Lung (tissue), 11 donors: ENCODE measurements at regions not wholly inside any gene's neighbourhood (a gene's known extent, or its start where the extent isn't known, plus 50 kb on each side); places are given as distances from the start of the nearest gene placed in this dataset.
"Not testable (repeated sequence)": the region's sequence is repeated elsewhere in the genome, so short reads cannot be mapped to it uniquely, and the experiment has no call there.

Experiments
- ATAC-seq: fragments of 200-7000 bp; cut with Tn5 transposase; one replicate; pipeline ENCODE4 v1.9.1; 2020; ENCODE audit warnings: moderate number of reproducible peaks; ENCODE audit not compliant: insufficient read depth, low FRiP score
- DNase-seq, 3 donors: peaks; one replicate each; pipeline ENCODE4 v3.0.0-alpha.2; 2013 to 2017
- H3K27ac ChIP-seq, 2 donors: one replicate each; pipeline ENCODE4 v1.5.1; 2013; ENCODE audit warnings: mild to moderate bottlenecking in 2 of 2, moderate library complexity in 2 of 2, control low read depth in 1 of 2, inconsistent platforms in 1 of 2, low read depth in 1 of 2, low read length in 1 of 2
- H3K27me3 ChIP-seq, 3 donors: one replicate each; pipeline ENCODE4 v1.5.1; 2013; ENCODE audit warnings: low read length in 2 of 3; ENCODE audit not compliant: control insufficient read depth in 3 of 3, insufficient read depth in 3 of 3
- H3K36me3 ChIP-seq, 4 donors: one replicate each; pipeline ENCODE4 v1.5.1; 2013; ENCODE audit warnings: low read length in 4 of 4, mild to moderate bottlenecking in 1 of 4, moderate library complexity in 1 of 4; ENCODE audit not compliant: control insufficient read depth in 4 of 4, insufficient read depth in 4 of 4
- H3K4me1 ChIP-seq, 5 donors: one replicate each; pipeline ENCODE4 v1.5.1; 2013; ENCODE audit warnings: low read length in 5 of 5, mild to moderate bottlenecking in 2 of 5, moderate library complexity in 1 of 5; ENCODE audit not compliant: control insufficient read depth in 5 of 5, insufficient read depth in 5 of 5
- H3K4me3 ChIP-seq: one replicate; pipeline ENCODE4 v1.5.1; 2013; ENCODE audit warnings: mild to moderate bottlenecking, control low read depth, moderate library complexity
- H3K9ac ChIP-seq, 2 donors: one replicate each; pipeline ENCODE4 v1.5.1; 2013; ENCODE audit warnings: low read length in 2 of 2, control low read depth in 1 of 2; ENCODE audit not compliant: insufficient read depth in 1 of 2
- H3K9me3 ChIP-seq, 4 donors: one replicate each; pipeline ENCODE4 v1.5.1; 2013; ENCODE audit warnings: low read length in 3 of 4, mild to moderate bottlenecking in 1 of 4, moderate library complexity in 1 of 4; ENCODE audit not compliant: control insufficient read depth in 4 of 4, insufficient read depth in 3 of 4
- CTCF ChIP-seq: IDR thresholded peaks from 2 replicates; pipeline ENCODE4 v1.5.1; 2012; ENCODE audit warnings: mild to moderate bottlenecking; ENCODE audit errors: control extremely low read depth, extremely low read depth
- WGBS, 2 donors: extraction: QIAGEN DNeasy Blood & Tissue Kit; methylation state at CpG; one replicate each; pipeline ENCODE4 v1.1.7; 2013; 5-methylcytosine and 5-hydroxymethylcytosine counted together
- donor health status: control.
- donor health status: control.
- donor health status: Bipolar disorder and iron deficiency.
- donor health status: healthy.
- donor health status: DM: yes; HTN: yes; CAD: no.

GRCh38 chr2:58594175-58594574 is 353.1 kb upstream of the FANCL start:
- Histone ChIP-seq H3K9me3 (no peaks in the 10 kb centered on the region), H3K4me3 (no peak overlapping the region), H3K4me1 (no peaks in the 10 kb centered on the region), H3K36me3 (no peaks in the 10 kb centered on the region), H3K9ac (no peak overlapping the region), H3K27me3 (no peaks in the 10 kb centered on the region), H3K27ac (no peak overlapping the region)
- ATAC-seq (no peak), DNase-seq (no peak)
- TF ChIP-seq CTCF = no peak
- WGBS, 2 donors = 56 to 62% methylated on average over 4 of the region's 4 CpGs

- not testable (repeated sequence) for H3K27me3 ChIP-seq, ATAC-seq, H3K9ac ChIP-seq, DNase-seq, H3K4me1 ChIP-seq, H3K9me3 ChIP-seq, H3K36me3 ChIP-seq, H3K27ac ChIP-seq, H3K4me3 ChIP-seq
- WGBS, 2 donors = 93 to 100% methylated on average over 4 to 5 of the region's 5 CpGs
Observed at GRCh38 chr2:58586178-58586577, 345.1 kb upstream of the FANCL start.

- no peak for TF ChIP-seq CTCF
- Histone ChIP-seq H3K4me1 (no peaks in the 10 kb centered on the region), H3K36me3 (no peaks in the 10 kb centered on the region), H3K9ac (no peak overlapping the region), H3K27ac (no peak overlapping the region), H3K4me3 (no peak overlapping the region), H3K27me3 (no peaks in the 10 kb centered on the region), H3K9me3 (no peaks in the 10 kb centered on the region)
- DNase-seq (no peak), ATAC-seq (no peak)
- 96 to 97% methylated on average over 5 of the region's 5 CpGs for WGBS, 2 donors
Observed at GRCh38 chr2:58585233-58585632, 344.1 kb upstream of the FANCL start.

GRCh38 chr2:58584606-58585118 is 343.5 kb upstream of the FANCL start:
- Histone ChIP-seq H3K36me3 (no peaks in the 10 kb centered on the region), H3K4me1 (no peaks in the 10 kb centered on the region), H3K9me3 (no peaks in the 10 kb centered on the region), H3K27me3 (no peaks in the 10 kb centered on the region), H3K9ac (no peak overlapping the region), H3K27ac (no peak overlapping the region), H3K4me3 (no peak overlapping the region)
- DNase-seq (no peak), ATAC-seq (no peak)
- TF ChIP-seq CTCF = no peak
- WGBS, 2 donors = 88 to 91% methylated on average over 4 of the region's 4 CpGs
